ENCODE measurements at regions not wholly inside any gene's neighbourhood (a gene's known extent, or its start where the extent isn't known, plus 50 kb on each side); places are given as distances from the start of the nearest gene placed in this dataset.
"Not testable (repeated sequence)": the region's sequence is repeated elsewhere in the genome, so short reads cannot be mapped to it uniquely, and the experiment has no call there.

DNA sequence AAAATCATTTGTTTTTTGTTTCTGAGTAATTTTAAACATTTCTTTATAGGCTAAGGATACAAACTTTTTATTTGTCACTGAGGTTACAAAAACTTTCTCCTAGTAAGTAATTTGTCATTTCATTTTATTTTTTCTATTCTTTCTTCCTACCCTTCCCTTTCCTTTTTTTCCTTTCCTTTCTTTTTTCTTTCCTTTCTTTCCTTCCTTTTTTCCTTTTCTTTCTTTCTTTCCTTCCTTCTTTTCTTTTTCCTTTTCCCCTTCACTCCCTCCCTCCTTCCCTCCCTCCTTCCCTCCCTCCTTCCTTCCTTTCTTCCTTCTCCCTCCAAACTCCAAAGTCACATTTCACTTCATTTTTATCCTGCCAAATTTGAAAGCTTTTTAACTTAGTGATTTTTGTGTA lies 115.1 kb upstream of the FAN1 start:
- in situ Hi-C loops (cut with HindIII; ENCODE audit: low sequenced_read_pairs): no loop called here
- no peak for TF ChIP-seq CTCF (IDR thresholded peaks at IDR 0.05; ENCODE audit: low read depth, low read length, missing control alignments)
- no peak overlapping the region for H3K4me3 ChIP-seq (ENCODE audit: low read depth, low read length)
- DNase-seq (ENCODE audit: low read depth): no peak

DNA sequence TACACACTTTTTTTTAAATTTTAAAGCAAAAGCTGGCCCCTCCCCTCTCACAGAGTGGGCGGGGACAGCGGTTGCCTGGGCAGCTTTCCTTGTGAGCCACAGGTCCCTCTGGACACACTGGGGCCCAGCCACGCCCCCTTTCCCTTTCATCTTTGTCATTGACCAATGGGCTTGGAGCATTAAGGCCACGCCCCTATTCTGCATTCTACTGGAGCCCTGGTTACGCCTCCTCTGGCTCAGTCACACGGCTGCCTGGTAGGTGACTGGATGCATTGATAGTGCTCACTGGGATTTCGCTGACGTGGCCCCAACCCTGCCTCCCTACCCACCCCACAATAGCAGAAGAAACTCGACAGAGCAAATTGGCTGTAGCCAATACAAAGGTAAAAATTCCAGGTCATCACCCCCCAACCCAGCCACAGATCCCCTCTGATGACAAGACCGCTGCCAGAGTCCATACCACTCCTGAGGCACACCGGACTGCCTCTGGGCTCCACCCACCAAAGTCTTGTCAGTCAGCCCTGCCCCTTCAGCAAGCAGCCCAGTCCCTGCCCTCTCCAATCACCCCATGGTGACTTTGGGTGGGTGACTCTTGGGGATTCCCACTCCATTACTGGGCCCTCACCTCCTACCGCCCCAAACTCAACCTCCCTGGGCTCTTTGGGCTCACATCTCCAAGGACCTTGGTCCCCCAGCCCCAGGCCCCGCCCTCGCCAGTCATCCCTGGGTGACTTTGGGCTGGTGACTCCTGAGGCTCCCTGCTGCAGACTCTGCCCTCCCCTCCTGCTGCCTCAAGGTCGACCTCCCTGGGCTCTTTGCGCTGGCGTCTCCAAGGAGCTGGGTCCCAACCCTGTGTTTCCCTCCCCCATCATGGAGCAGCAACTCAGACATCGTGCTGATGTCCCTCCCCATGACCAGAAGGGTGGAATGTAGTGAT lies 112.2 kb upstream of the FAN1 start:
- H3K4me3 ChIP-seq (ENCODE audit: low read depth, low read length): no peak overlapping the region
- no peak for DNase-seq (ENCODE audit: low read depth)
- no peak for TF ChIP-seq CTCF (IDR thresholded peaks at IDR 0.05; ENCODE audit: low read depth, low read length, missing control alignments)
- in situ Hi-C loops (cut with HindIII; ENCODE audit: low sequenced_read_pairs): no loop called here

DNA sequence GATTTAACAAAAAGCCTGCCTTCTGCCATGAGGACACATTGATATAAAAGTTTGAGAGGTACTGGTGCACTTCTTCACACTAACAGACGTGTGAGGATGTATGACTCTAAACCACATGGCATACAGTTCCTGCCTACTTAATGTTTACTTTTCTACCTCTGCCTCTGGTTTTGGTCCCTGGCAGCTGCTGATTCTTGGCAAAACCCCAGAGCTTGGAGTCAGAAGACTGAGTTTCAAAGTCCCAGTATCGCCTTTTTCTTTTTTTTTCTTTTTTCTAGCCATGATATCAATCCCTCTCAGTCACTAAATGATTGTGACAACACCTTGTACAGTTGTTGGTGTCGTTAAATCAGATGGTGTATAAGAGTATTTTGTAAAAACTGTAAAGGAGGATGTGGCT lies 110.9 kb upstream of the FAN1 start:
- DNase-seq (ENCODE audit: low read depth); H3K4me3 ChIP-seq (ENCODE audit: low read depth, low read length); in situ Hi-C loops (cut with HindIII; ENCODE audit: low sequenced_read_pairs): not testable (repeated sequence)

DNA sequence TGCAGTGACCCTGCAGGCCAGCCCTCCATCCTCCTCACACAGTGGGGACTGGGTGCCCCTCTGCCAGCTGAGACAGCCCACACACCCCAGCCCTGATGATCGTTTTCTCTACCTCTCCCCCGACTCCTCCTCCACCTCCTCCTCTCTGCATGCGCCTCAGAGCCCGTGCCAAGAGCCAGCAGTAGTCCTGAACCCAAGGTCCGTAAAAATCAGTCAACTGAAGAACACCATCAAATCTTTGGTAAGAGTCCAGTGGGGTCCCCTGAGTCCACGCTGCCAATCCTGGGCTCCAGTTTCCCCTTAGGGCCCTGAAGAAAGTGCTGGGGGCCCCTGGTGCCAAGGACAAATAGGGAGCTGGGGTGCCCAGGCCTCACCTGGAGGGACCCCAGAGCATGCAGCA lies 109.3 kb upstream of the FAN1 start:
- no peak for DNase-seq (ENCODE audit: low read depth)
- TF ChIP-seq CTCF (IDR thresholded peaks at IDR 0.05; ENCODE audit: low read depth, low read length, missing control alignments): no peak
- H3K4me3 ChIP-seq (ENCODE audit: low read depth, low read length): no peak overlapping the region
- in situ Hi-C loops (cut with HindIII; ENCODE audit: low sequenced_read_pairs): no loop called here

GRCh38 chr15:30799565-30799964 lies 104.2 kb upstream of the FAN1 start:
- not testable (repeated sequence) for H3K4me3 ChIP-seq (ENCODE audit: low read depth, low read length)

DNA sequence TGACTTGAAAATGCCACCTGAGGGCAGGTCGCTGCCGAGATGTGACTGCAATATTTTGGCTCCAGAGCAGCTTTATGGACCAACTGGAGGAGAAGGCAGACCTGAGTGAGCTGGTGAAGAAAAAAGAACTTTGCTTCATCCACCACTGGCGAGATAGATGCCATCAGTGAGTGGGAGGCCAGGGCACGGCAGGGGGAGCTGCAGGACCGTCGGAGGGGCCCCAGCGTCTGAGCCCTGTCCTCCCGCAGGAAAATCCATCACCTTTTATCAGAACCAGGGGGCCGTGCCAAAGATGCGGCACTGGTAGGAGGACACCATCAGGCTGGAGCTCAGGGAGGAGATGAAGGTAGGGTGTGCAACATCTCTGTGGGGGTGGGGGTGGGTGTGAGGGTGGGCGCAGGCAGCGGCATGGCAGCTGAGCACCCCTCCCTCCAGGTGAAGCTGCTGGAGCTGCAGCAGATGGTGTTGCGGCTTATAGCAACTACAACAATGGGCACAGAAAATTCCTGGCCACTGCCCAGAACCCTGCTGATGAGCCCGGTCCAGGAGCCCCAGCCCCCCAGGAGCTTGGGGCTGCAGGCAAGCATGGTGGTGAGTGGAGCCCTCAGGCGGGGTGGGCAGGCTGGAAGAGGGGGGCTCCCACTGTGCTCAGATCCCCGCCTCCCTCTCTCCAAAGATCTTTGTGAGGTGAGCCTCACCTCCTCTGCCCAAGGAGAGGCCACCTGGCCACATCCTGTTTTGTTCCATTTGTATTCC lies 102.4 kb upstream of the FAN1 start:
- H3K4me3 ChIP-seq (ENCODE audit: low read depth, low read length); DNase-seq (ENCODE audit: low read depth); in situ Hi-C loops (cut with HindIII; ENCODE audit: low sequenced_read_pairs): not testable (repeated sequence)
- TF ChIP-seq CTCF (IDR thresholded peaks at IDR 0.05; ENCODE audit: low read depth, low read length, missing control alignments): peak; percentile 44

More at GRCh38 chr15:30799565-30799964, 104.2 kb upstream of the FAN1 start:
- in situ Hi-C loops (cut with HindIII; ENCODE audit: low sequenced_read_pairs); DNase-seq (ENCODE audit: low read depth): not testable (repeated sequence)
- peak; percentile 11 for TF ChIP-seq CTCF (IDR thresholded peaks at IDR 0.05; ENCODE audit: low read depth, low read length, missing control alignments)

DNA sequence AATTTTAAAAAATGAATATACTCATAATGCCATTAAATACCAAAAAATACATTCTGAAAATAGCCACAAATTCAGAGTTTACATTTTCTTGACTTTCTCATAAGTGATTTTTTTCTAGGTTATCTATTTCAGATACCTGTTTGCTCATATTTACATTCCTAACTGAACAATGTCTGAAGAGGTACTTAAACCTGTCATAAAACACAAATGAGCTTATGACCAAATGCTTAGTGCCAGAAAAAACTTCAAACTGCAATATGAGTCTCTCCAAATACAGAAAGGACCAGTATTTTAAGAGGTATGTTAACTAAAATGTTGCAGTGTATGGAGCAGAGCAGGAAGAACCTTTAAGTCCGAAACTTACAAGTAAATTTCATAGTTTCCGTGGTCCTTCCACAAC lies 101.7 kb upstream of the FAN1 start:
- H3K4me3 ChIP-seq (ENCODE audit: low read depth, low read length); DNase-seq (ENCODE audit: low read depth); in situ Hi-C loops (cut with HindIII; ENCODE audit: low sequenced_read_pairs): not testable (repeated sequence)

DNA sequence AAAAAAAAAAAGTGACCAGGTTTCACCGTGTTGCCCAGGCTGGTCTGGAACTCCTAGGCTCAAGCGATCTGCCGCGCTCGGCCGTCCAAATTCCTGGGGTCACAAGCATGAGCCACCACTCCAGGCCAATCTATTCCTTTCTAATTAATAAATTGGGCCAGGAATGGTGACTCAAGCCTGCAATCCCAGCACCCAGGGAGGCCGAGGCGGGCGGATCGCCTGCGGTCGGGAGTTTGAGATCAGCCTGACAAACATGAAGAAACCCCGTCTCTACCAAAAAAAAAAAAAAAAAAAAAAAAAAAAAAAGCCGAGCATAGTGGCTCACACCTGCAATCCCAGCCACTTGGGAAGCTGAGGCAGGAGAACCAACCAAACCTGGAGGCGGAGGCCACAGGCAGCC lies 100.0 kb upstream of the FAN1 start:
- in situ Hi-C loops (cut with HindIII; ENCODE audit: low sequenced_read_pairs); DNase-seq (ENCODE audit: low read depth); H3K4me3 ChIP-seq (ENCODE audit: low read depth, low read length): not testable (repeated sequence)

All from astrocyte of the cerebellum (primary cell).